ENCODE measurements at regions not wholly inside any gene's neighbourhood (a gene's known extent, or its start where the extent isn't known, plus 50 kb on each side); places are given as distances from the start of the nearest gene placed in this dataset.

- no peak for DNase-seq
These were observed 456.7 kb downstream of the ZNF608 start for GRCh38 chr5:124289641-124290311.

GRCh38 chr5:124289130-124289529 is 457.3 kb downstream of the ZNF608 start:
- no peak for DNase-seq

- DNase-seq: no peak
These were observed 458.6 kb downstream of the ZNF608 start for GRCh38 chr5:124287813-124288212.

GRCh38 chr5:124285733-124286132 is 460.7 kb downstream of the ZNF608 start:
- DNase-seq: no peak

- DNase-seq: no peak
These were observed 461.4 kb downstream of the ZNF608 start for GRCh38 chr5:124285071-124285470.

- no peak for DNase-seq
These were observed 463.4 kb downstream of the ZNF608 start for GRCh38 chr5:124283031-124283430.

GRCh38 chr5:124280079-124280478 is 466.4 kb downstream of the ZNF608 start:
- DNase-seq: no peak

GRCh38 chr5:124279146-124279876 is 467.1 kb downstream of the ZNF608 start:
- DNase-seq: no peak

GRCh38 chr5:124278636-124279035 is 467.8 kb downstream of the ZNF608 start:
- DNase-seq: no peak

GRCh38 chr5:124277767-124278545 is 468.5 kb downstream of the ZNF608 start:
- DNase-seq: no peak

- DNase-seq: no peak
These were observed 470.3 kb downstream of the ZNF608 start for GRCh38 chr5:124276166-124276565.

GRCh38 chr5:124274949-124275348 is 471.5 kb downstream of the ZNF608 start:
- DNase-seq: no peak

GRCh38 chr5:124264499-124264898 is 481.9 kb downstream of the ZNF608 start:
- no peak for DNase-seq

- DNase-seq: no peak
These were observed 482.6 kb downstream of the ZNF608 start for GRCh38 chr5:124263680-124264491.

GRCh38 chr5:124262991-124263571 is 483.4 kb downstream of the ZNF608 start:
- no peak for DNase-seq

GRCh38 chr5:124262470-124262869 is 484.0 kb downstream of the ZNF608 start:
- DNase-seq: no peak

GRCh38 chr5:124261848-124262247 is 484.6 kb downstream of the ZNF608 start:
- no peak for DNase-seq

- no peak for DNase-seq
These were observed 485.4 kb downstream of the ZNF608 start for GRCh38 chr5:124260921-124261515.

- no peak for DNase-seq
These were observed 487.4 kb downstream of the ZNF608 start for GRCh38 chr5:124259017-124259416.

- DNase-seq: no peak
These were observed 489.4 kb downstream of the ZNF608 start for GRCh38 chr5:124257048-124257447.

- no peak for DNase-seq
These were observed 493.1 kb downstream of the ZNF608 start for GRCh38 chr5:124253203-124253810.

- no peak for DNase-seq
These were observed 493.7 kb downstream of the ZNF608 start for GRCh38 chr5:124252747-124253146.

All from CD4-positive, alpha-beta T cell treated with Interferon gamma for 1 hour (primary cell).